ENCODE measurements at regions not wholly inside any gene's neighbourhood (a gene's known extent, or its start where the extent isn't known, plus 50 kb on each side); places are given as distances from the start of the nearest gene placed in this dataset.
"Not testable (repeated sequence)": the region's sequence is repeated elsewhere in the genome, so short reads cannot be mapped to it uniquely, and the experiment has no call there.

DNA sequence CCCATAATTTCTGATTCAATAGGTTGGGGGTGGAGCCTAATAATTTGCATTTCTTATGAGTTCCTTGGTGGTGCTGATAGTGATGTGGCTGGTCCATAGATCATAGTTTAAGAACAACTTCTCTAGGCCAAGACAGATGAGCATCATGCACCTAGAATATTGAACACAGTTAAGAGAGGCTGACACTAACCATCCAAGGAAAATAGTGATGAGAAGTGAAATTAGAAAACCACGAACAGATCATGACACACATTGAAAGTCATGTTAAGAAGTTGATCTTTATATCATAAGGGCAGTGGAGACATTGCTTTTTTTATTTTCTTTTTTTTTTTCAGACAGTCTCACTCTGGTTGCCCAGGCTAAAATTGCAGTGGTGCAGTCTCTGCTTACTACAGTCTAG lies 205.8 kb downstream of the UBE2NL start:
- H3K9ac ChIP-seq (ENCODE audit: low read depth, low read length, poor library complexity); H4K8ac ChIP-seq (ENCODE audit: low read depth, low read length); H2AFZ ChIP-seq (ENCODE audit: low read length); DNase-seq (ENCODE audit: low spot score); H3K18ac ChIP-seq (ENCODE audit: low read length); H4K91ac ChIP-seq (ENCODE audit: low read depth, low read length, poor library complexity); H2BK15ac ChIP-seq (ENCODE audit: low read length); H3K4ac ChIP-seq (ENCODE audit: low read length); H3K4me1 ChIP-seq (ENCODE audit: control insufficient read depth in 2 of 2, insufficient read depth in 1 of 2, low read depth in 1 of 2, low read length in 2 of 2); H2BK120ac ChIP-seq (ENCODE audit: low read depth, low read length); H3K4me2 ChIP-seq (ENCODE audit: insufficient read depth, low read length, poor library complexity, severe bottlenecking); H2BK12ac ChIP-seq (ENCODE audit: low read length); H3K23ac ChIP-seq (ENCODE audit: low read depth, low read length, poor library complexity); H3K14ac ChIP-seq (ENCODE audit: low read length); H2AK5ac ChIP-seq (ENCODE audit: low read depth, low read length); H3K27ac ChIP-seq (replicated peaks; ENCODE audit: low read length); H3K27me3 ChIP-seq (ENCODE audit: control insufficient read depth in 3 of 3, insufficient read depth in 3 of 3, low read depth in 1 of 3, low read length in 3 of 3); H3K36me3 ChIP-seq (replicated peaks in 1 of 2; ENCODE audit: control insufficient read depth in 2 of 2, insufficient read depth in 2 of 2, low read length in 2 of 2); H3K79me1 ChIP-seq (ENCODE audit: low read depth, low read length); H3K9me3 ChIP-seq (replicated peaks in 1 of 2; ENCODE audit: control insufficient read depth in 2 of 2, insufficient read depth in 1 of 2, low read depth in 1 of 2, low read length in 2 of 2); H2BK5ac ChIP-seq (ENCODE audit: low read length); H3K4me3 ChIP-seq (ENCODE audit: low read length in 2 of 2): not testable (repeated sequence)
- no CpG with 5 or more reads among the region's 1 CpG for WGBS, 2 donors (ENCODE audit: extremely low coverage in 2 of 2, insufficient read length in 2 of 2, insufficient replicate concordance in 1 of 2)

GRCh38 chrX:144092116-144092515 lies 208.2 kb downstream of the UBE2NL start:
- not testable (repeated sequence) for H3K27ac ChIP-seq (replicated peaks; ENCODE audit: low read length); H3K27me3 ChIP-seq (ENCODE audit: control insufficient read depth in 3 of 3, insufficient read depth in 3 of 3, low read depth in 1 of 3, low read length in 3 of 3); H2BK5ac ChIP-seq (ENCODE audit: low read length); H3K79me1 ChIP-seq (ENCODE audit: low read depth, low read length); H2BK12ac ChIP-seq (ENCODE audit: low read length); H3K4me3 ChIP-seq (ENCODE audit: low read length in 2 of 2); H4K91ac ChIP-seq (ENCODE audit: low read depth, low read length, poor library complexity); H3K4ac ChIP-seq (ENCODE audit: low read length); H3K23ac ChIP-seq (ENCODE audit: low read depth, low read length, poor library complexity); H3K4me1 ChIP-seq (ENCODE audit: control insufficient read depth in 2 of 2, insufficient read depth in 1 of 2, low read depth in 1 of 2, low read length in 2 of 2); DNase-seq (ENCODE audit: low spot score); H3K18ac ChIP-seq (ENCODE audit: low read length); H2BK120ac ChIP-seq (ENCODE audit: low read depth, low read length); H3K9me3 ChIP-seq (replicated peaks in 1 of 2; ENCODE audit: control insufficient read depth in 2 of 2, insufficient read depth in 1 of 2, low read depth in 1 of 2, low read length in 2 of 2); H3K14ac ChIP-seq (ENCODE audit: low read length); H3K4me2 ChIP-seq (ENCODE audit: insufficient read depth, low read length, poor library complexity, severe bottlenecking); H2AFZ ChIP-seq (ENCODE audit: low read length); H3K9ac ChIP-seq (ENCODE audit: low read depth, low read length, poor library complexity); H2BK15ac ChIP-seq (ENCODE audit: low read length); H3K36me3 ChIP-seq (replicated peaks in 1 of 2; ENCODE audit: control insufficient read depth in 2 of 2, insufficient read depth in 2 of 2, low read length in 2 of 2); H2AK5ac ChIP-seq (ENCODE audit: low read depth, low read length); H4K8ac ChIP-seq (ENCODE audit: low read depth, low read length)
- WGBS, 2 donors (ENCODE audit: extremely low coverage in 2 of 2, insufficient read length in 2 of 2, insufficient replicate concordance in 1 of 2), result no CpG with 5 or more reads among the region's 3 CpGs

- H2BK120ac ChIP-seq (ENCODE audit: low read depth, low read length); H3K27me3 ChIP-seq (ENCODE audit: control insufficient read depth in 3 of 3, insufficient read depth in 3 of 3, low read depth in 1 of 3, low read length in 3 of 3); DNase-seq (ENCODE audit: low spot score): not testable (repeated sequence)
These were observed 235.6 kb downstream of the UBE2NL start for GRCh38 chrX:144119490-144119889.

DNA sequence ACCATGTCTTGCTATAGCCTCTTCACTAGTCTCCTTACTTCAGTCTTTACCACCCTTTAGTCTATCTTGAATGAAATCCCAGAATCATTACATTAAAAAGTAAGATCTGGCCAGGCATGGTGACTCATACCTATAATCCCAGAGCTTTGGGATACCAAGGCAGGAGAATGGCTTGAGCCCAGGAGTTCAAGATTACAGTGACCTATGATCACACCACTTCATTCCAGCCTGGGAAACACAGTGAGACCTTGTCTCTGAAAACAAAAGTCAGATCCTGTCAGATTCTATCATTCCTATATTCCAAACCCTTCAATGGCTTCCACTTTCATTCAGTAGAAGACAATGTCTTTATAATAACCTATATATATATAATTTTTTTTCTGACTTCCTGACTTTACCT lies 237.7 kb downstream of the UBE2NL start:
- not testable (repeated sequence) for H2BK12ac ChIP-seq (ENCODE audit: low read length); H3K18ac ChIP-seq (ENCODE audit: low read length); DNase-seq (ENCODE audit: low spot score); H4K8ac ChIP-seq (ENCODE audit: low read depth, low read length); H3K36me3 ChIP-seq (replicated peaks in 1 of 2; ENCODE audit: control insufficient read depth in 2 of 2, insufficient read depth in 2 of 2, low read length in 2 of 2); H3K4me2 ChIP-seq (ENCODE audit: insufficient read depth, low read length, poor library complexity, severe bottlenecking); H3K27me3 ChIP-seq (ENCODE audit: control insufficient read depth in 3 of 3, insufficient read depth in 3 of 3, low read depth in 1 of 3, low read length in 3 of 3); H2BK120ac ChIP-seq (ENCODE audit: low read depth, low read length); H2BK5ac ChIP-seq (ENCODE audit: low read length); H3K4me3 ChIP-seq (ENCODE audit: low read length in 2 of 2); H3K23ac ChIP-seq (ENCODE audit: low read depth, low read length, poor library complexity); H2BK15ac ChIP-seq (ENCODE audit: low read length); H2AFZ ChIP-seq (ENCODE audit: low read length); H3K14ac ChIP-seq (ENCODE audit: low read length); H3K79me1 ChIP-seq (ENCODE audit: low read depth, low read length); H4K91ac ChIP-seq (ENCODE audit: low read depth, low read length, poor library complexity); H3K9me3 ChIP-seq (replicated peaks in 1 of 2; ENCODE audit: control insufficient read depth in 2 of 2, insufficient read depth in 1 of 2, low read depth in 1 of 2, low read length in 2 of 2); H3K4ac ChIP-seq (ENCODE audit: low read length); H3K9ac ChIP-seq (ENCODE audit: low read depth, low read length, poor library complexity); H2AK5ac ChIP-seq (ENCODE audit: low read depth, low read length); H3K4me1 ChIP-seq (ENCODE audit: control insufficient read depth in 2 of 2, insufficient read depth in 1 of 2, low read depth in 1 of 2, low read length in 2 of 2); H3K27ac ChIP-seq (replicated peaks; ENCODE audit: low read length)

More at GRCh38 chrX:144119490-144119889, 235.6 kb downstream of the UBE2NL start:
- H4K8ac ChIP-seq (ENCODE audit: low read depth, low read length); H4K91ac ChIP-seq (ENCODE audit: low read depth, low read length, poor library complexity); H3K79me1 ChIP-seq (ENCODE audit: low read depth, low read length); H2BK5ac ChIP-seq (ENCODE audit: low read length); H3K27ac ChIP-seq (replicated peaks; ENCODE audit: low read length); H3K4ac ChIP-seq (ENCODE audit: low read length); H3K14ac ChIP-seq (ENCODE audit: low read length); H2AK5ac ChIP-seq (ENCODE audit: low read depth, low read length); H3K4me2 ChIP-seq (ENCODE audit: insufficient read depth, low read length, poor library complexity, severe bottlenecking); H2BK12ac ChIP-seq (ENCODE audit: low read length); H3K4me1 ChIP-seq (ENCODE audit: control insufficient read depth in 2 of 2, insufficient read depth in 1 of 2, low read depth in 1 of 2, low read length in 2 of 2); H3K9me3 ChIP-seq (replicated peaks in 1 of 2; ENCODE audit: control insufficient read depth in 2 of 2, insufficient read depth in 1 of 2, low read depth in 1 of 2, low read length in 2 of 2); H3K23ac ChIP-seq (ENCODE audit: low read depth, low read length, poor library complexity); H2AFZ ChIP-seq (ENCODE audit: low read length); H3K18ac ChIP-seq (ENCODE audit: low read length); H3K4me3 ChIP-seq (ENCODE audit: low read length in 2 of 2); H3K36me3 ChIP-seq (replicated peaks in 1 of 2; ENCODE audit: control insufficient read depth in 2 of 2, insufficient read depth in 2 of 2, low read length in 2 of 2); H3K9ac ChIP-seq (ENCODE audit: low read depth, low read length, poor library complexity); H2BK15ac ChIP-seq (ENCODE audit: low read length): not testable (repeated sequence)
- no CpG with 5 or more reads among the region's 1 CpG for WGBS, 2 donors (ENCODE audit: extremely low coverage in 2 of 2, insufficient read length in 2 of 2, insufficient replicate concordance in 1 of 2)

Data from neuronal stem cell (in vitro differentiated cells).